Peyer's patch (tissue), 4 donors: ENCODE measurements at regions not wholly inside any gene's neighbourhood (a gene's known extent, or its start where the extent isn't known, plus 50 kb on each side); places are given as distances from the start of the nearest gene placed in this dataset.
A peak's percentile ranks its signal among the peaks of the same experiment; 100 is the strongest.

ENCODE experiments used
- DNase-seq, 3 donors: peaks; one replicate each; pipeline ENCODE4 v3.0.0-alpha.2; 2017 to 2019
- H3K27ac ChIP-seq, 4 donors: fragments of 200-600 bp; sonication (generic); one replicate each; pipeline ENCODE4 v1.5.1; 2016 to 2019
- H3K27me3 ChIP-seq, 2 donors: fragments of 200-600 bp; sonication (generic); one replicate each; pipeline ENCODE4 v1.5.1; 2019
- H3K36me3 ChIP-seq, 3 donors: fragments of 200-600 bp; sonication (generic); one replicate each; pipeline ENCODE4 v1.5.1; 2016 to 2019
- H3K4me1 ChIP-seq, 4 donors: fragments of 200-600 bp; sonication (generic); one replicate each; pipeline ENCODE4 v1.5.1; 2016 to 2019
- H3K4me3 ChIP-seq, 4 donors: fragments of 200-600 bp; sonication (generic); 1 replicate in 3 of 4; 2 replicates in 1 of 4; pipeline ENCODE4 v1.5.1; 2016 to 2019; ENCODE audit warnings: mild to moderate bottlenecking in 1 of 4
- H3K9me3 ChIP-seq, 4 donors: fragments of 200-600 bp; sonication (generic); one replicate each; pipeline ENCODE4 v1.5.1; 2016 to 2019; ENCODE audit warnings: mild to moderate bottlenecking in 1 of 4
- POLR2A ChIP-seq, 2 donors: fragments of 450-650 bp; IDR thresholded peaks; one replicate each; pipeline ENCODE4 v1.5.1; 2017; ENCODE audit warnings: antibody characterized with exemption in 2 of 2, mild to moderate bottlenecking in 2 of 2, moderate library complexity in 2 of 2
- TF ChIP-seq, protein P1 (sequence below), 6 experiments: fragments of 450-650 bp in 4 of 6; fragments of 200-600 bp in 2 of 6; sonication (generic) in 1 of 6; IDR thresholded peaks; one replicate each; pipeline ENCODE4 v1.5.1; 2017 to 2019; ENCODE audit warnings: antibody characterized with exemption in 6 of 6, mild to moderate bottlenecking in 3 of 6, moderate library complexity in 1 of 6

DNA sequence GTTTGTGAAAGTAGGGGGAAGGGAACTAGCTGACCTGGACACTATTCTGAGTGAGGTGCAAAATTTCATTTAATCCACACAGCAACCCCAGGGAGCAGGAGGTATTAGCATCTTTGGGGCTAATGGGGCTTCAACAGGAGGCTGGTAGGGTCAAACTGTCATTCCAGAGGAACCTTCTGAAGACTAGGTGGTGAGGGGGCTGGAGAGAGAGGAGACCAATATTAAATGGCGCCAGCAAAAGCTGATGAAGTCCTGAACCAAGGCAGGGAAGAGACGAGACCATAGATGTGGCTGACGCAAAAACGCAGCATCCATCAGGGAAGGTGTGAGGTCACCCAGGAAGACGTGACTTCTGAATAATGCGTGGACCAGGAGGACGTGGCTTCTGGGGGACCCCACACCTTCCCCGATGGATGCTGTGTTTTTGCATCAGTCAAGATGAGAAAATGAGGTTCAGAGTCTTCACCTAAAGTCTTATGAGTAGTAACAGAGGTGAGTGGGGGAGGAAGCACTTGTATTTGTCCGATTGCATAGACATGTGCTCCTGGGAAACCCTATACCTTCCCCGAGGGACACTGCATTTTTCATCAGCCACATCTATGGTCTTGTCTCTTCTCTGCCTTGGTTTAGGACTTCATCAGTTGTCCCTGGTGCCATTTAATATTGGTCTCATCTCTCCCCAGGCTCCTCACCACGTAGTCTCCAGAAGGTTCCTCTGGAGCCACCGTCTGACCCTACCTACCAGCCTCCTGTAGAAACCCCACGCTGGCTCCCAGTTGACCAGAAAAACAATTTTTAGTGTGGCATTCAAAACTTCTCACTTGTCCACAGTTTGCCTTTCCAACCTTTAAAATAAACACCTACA lies 188.6 kb downstream of the MYCN start:
- no peak for TF ChIP-seq POLR2A (IDR thresholded peaks at IDR 0.05)
- TF ChIP-seq, protein P1, sequence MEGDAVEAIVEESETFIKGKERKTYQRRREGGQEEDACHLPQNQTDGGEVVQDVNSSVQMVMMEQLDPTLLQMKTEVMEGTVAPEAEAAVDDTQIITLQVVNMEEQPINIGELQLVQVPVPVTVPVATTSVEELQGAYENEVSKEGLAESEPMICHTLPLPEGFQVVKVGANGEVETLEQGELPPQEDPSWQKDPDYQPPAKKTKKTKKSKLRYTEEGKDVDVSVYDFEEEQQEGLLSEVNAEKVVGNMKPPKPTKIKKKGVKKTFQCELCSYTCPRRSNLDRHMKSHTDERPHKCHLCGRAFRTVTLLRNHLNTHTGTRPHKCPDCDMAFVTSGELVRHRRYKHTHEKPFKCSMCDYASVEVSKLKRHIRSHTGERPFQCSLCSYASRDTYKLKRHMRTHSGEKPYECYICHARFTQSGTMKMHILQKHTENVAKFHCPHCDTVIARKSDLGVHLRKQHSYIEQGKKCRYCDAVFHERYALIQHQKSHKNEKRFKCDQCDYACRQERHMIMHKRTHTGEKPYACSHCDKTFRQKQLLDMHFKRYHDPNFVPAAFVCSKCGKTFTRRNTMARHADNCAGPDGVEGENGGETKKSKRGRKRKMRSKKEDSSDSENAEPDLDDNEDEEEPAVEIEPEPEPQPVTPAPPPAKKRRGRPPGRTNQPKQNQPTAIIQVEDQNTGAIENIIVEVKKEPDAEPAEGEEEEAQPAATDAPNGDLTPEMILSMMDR (IDR thresholded peaks at IDR 0.05), result no peak
- no peaks in the 10 kb centered on the region for H3K27me3 ChIP-seq
- H3K36me3 ChIP-seq, result no peaks in the 10 kb centered on the region
- no peaks in the 10 kb centered on the region for H3K9me3 ChIP-seq
- no peak overlapping the region for H3K4me3 ChIP-seq
- peaks cover 0 to 8% (median 6%) of the 10 kb centered on the region in 4 donors for H3K4me1 ChIP-seq
- no peak overlapping the region for H3K27ac ChIP-seq
- no peak for DNase-seq

DNA sequence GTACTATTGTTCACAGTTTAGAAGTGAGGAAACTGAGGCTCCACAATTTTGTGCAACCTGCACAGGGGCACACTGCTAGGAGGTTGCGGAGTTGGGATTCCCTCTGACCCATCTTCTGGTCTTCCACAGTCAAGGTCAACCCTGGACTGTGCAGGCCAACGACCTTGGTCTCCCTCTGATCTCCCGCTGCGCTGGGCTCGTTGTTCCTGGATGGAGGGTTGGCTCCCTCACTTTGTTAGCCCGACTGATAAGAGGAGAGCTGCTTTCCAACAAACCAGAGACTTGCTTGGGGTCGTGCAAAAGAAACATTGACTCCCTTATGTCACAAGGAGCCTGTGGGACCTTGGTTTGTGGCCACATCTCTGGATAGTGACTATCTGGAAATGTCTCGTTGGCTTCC lies 187.6 kb downstream of the MYCN start:
- no peak for DNase-seq
- Histone ChIP-seq H3K4me1 (peaks cover 0 to 13% (median 7%) of the 10 kb centered on the region in 4 donors), H3K27me3 (no peaks in the 10 kb centered on the region), H3K9me3 (no peaks in the 10 kb centered on the region), H3K27ac (no peak overlapping the region), H3K4me3 (no peak overlapping the region), H3K36me3 (no peaks in the 10 kb centered on the region)
- no peak for TF ChIP-seq POLR2A (IDR thresholded peaks at IDR 0.05)
- TF ChIP-seq, protein P1 (IDR thresholded peaks at IDR 0.05), result no peak

DNA sequence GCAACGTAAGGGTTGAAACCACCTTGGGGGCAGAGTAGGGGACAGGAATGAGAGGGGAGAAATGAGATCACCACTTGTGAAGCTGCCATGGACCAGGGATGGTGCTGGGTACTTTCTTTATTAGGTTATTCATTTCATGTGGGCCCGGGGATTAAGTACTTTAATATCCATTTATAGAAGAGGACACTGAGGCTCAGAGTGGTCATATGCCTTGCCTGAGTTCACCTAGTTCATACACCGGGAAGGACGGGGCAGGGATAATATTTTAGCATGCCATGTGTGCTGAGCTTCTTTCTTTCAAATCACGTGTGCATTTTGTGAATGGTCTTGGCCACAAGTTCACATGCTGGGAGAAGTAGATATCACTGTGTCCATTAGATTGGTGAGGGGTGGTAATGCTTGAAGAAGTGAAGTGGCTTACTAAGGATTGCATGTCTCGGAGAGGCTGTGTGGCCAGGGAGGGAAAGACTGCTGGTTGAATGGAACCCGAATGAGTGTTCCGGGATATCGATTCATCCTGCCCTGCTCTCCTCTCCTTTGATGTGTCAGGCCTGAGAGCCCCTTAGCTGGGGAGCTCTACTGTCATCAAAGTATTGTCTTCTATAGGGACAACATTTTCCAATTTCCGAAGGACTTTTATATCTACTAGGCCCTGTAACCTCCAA lies 187.1 kb downstream of the MYCN start:
- H3K27me3 ChIP-seq, result no peaks in the 10 kb centered on the region
- H3K4me1 ChIP-seq, result peaks cover 0 to 13% (median 7%) of the 10 kb centered on the region in 4 donors
- no peak overlapping the region for H3K27ac ChIP-seq
- H3K4me3 ChIP-seq, result no peak overlapping the region
- TF ChIP-seq, protein P1 (IDR thresholded peaks at IDR 0.05), result no peak
- no peak for TF ChIP-seq POLR2A (IDR thresholded peaks at IDR 0.05)
- H3K36me3 ChIP-seq, result no peaks in the 10 kb centered on the region
- H3K9me3 ChIP-seq, result no peaks in the 10 kb centered on the region
- no peak for DNase-seq

DNA sequence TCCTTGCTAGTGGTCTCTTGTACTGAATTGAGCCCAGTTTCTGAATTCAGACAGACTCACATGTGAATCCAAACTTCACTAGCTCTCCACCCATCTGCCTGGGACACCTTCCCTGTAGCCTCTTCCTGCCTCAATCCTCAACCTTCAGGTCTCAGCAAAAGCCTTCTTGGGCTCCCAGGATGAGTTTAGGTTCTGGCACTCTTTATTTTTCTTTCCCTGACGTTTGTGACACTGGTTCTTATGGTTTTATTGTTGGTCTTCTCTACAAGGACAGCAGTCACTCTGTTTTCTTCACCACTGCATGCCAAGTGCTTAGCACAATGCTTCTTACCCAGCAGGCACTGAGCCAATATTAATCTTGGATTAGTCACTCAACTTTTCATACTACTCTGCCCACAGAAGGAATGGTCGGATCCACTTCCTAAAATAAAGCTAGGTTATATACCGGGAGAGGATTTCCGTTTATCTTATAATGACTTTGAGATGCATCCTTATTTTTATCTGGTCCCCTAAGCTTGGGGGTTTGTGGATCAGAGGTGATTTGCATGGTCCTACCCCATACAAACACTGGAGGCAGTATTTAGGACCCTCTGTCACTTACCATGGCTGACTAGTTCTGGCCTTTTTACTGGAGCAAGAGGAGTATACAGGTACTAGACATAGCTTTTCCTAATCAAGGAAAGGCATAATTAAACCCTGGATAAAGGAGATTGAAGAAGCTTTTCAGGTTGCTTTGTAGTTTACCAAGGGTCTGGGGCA lies 186.3 kb downstream of the MYCN start:
- H3K27me3 ChIP-seq, result no peaks in the 10 kb centered on the region
- no peaks in the 10 kb centered on the region for H3K9me3 ChIP-seq
- H3K27ac ChIP-seq, result peak overlapping the region in 3 of 4 donors; percentile 12 to 80 (median 75)
- H3K4me1 ChIP-seq, result peaks cover 0 to 13% (median 7%) of the 10 kb centered on the region in 4 donors
- no peak for DNase-seq
- H3K36me3 ChIP-seq, result no peaks in the 10 kb centered on the region
- no peak overlapping the region for H3K4me3 ChIP-seq
- TF ChIP-seq POLR2A (IDR thresholded peaks at IDR 0.05), result no peak
- TF ChIP-seq, protein P1 (IDR thresholded peaks at IDR 0.05), result peak in 3 of 6 experiments; percentile 8 to 27 (median 23)
